Astrocyte (in vitro differentiated cells and primary cell): ENCODE measurements at regions not wholly inside any gene's neighbourhood (a gene's known extent, or its start where the extent isn't known, plus 50 kb on each side); places are given as distances from the start of the nearest gene placed in this dataset.

Source experiments
- DNase-seq: peaks from one replicate; pipeline ENCODE4 v3.0.0-alpha.2; 2010; ENCODE audit warnings: low read depth
- FAIRE-seq: peaks from 2 replicates; lab custom pipeline; 2011; peaks lifted over from hg19 to GRCh38; lab: Jason Lieb, UNC
- H2AFZ ChIP-seq: 2 replicates; pipeline ENCODE4 v1.6.0; 2012; ENCODE audit warnings: low read depth, low read length, inconsistent platforms
- H3K27ac ChIP-seq: 2 replicates; pipeline ENCODE4 v1.5.1; 2011; ENCODE audit warnings: low read depth, low read length, inconsistent platforms
- H3K27me3 ChIP-seq: 2 replicates; pipeline ENCODE4 v1.6.0; 2011; ENCODE audit warnings: low read length, inconsistent platforms; ENCODE audit not compliant: insufficient read depth
- H3K36me3 ChIP-seq: 2 replicates; pipeline ENCODE4 v1.5.1; 2011; ENCODE audit warnings: low read length, inconsistent platforms; ENCODE audit not compliant: insufficient read depth
- H3K4me1 ChIP-seq: 2 replicates; pipeline ENCODE4 v1.5.1; 2011; ENCODE audit warnings: low read length, inconsistent platforms; ENCODE audit not compliant: insufficient read depth
- H3K4me2 ChIP-seq: 2 replicates; pipeline ENCODE4 v1.6.0; 2012; ENCODE audit warnings: low read length, inconsistent platforms
- H3K4me3 ChIP-seq: 2 replicates; pipeline ENCODE4 v1.5.1; 2011; ENCODE audit warnings: low read depth, mild to moderate bottlenecking, low read length, inconsistent platforms; ENCODE audit not compliant: insufficient read depth
- H3K79me2 ChIP-seq: 2 replicates; pipeline ENCODE4 v1.6.0; 2012; ENCODE audit warnings: mild to moderate bottlenecking, low read length, inconsistent platforms; ENCODE audit not compliant: insufficient read depth
- H3K9ac ChIP-seq: 2 replicates; pipeline ENCODE4 v1.6.0; 2012; ENCODE audit warnings: mild to moderate bottlenecking, low read length, inconsistent platforms
- H3K9me3 ChIP-seq: 2 replicates; pipeline ENCODE4 v1.5.1; 2012; ENCODE audit warnings: low read depth, mild to moderate bottlenecking, low read length, inconsistent platforms; ENCODE audit not compliant: insufficient read depth
- H4K20me1 ChIP-seq: 2 replicates; pipeline ENCODE4 v1.6.0; 2012; ENCODE audit warnings: low read length, inconsistent platforms; ENCODE audit not compliant: insufficient read depth
- H3K27ac Mint-ChIP-seq: one replicate; pipeline ENCODE4 v1.8.0; 2021; ENCODE audit warnings: mild to moderate bottlenecking, mixed read lengths; ENCODE audit not compliant: unreplicated experiment
- H3K27me3 Mint-ChIP-seq: one replicate; pipeline ENCODE4 v1.8.0; 2021; ENCODE audit warnings: low read depth, mixed read lengths; ENCODE audit not compliant: unreplicated experiment
- H3K36me3 Mint-ChIP-seq: one replicate; pipeline ENCODE4 v1.8.0; 2021; ENCODE audit warnings: low read depth, mixed read lengths; ENCODE audit not compliant: unreplicated experiment
- H3K4me1 Mint-ChIP-seq: one replicate; pipeline ENCODE4 v1.8.0; 2021; ENCODE audit warnings: low read depth, mixed read lengths; ENCODE audit not compliant: unreplicated experiment
- H3K4me3 Mint-ChIP-seq: one replicate; pipeline ENCODE4 v1.8.0; 2021; ENCODE audit warnings: mild to moderate bottlenecking, moderate library complexity, mixed read lengths; ENCODE audit not compliant: unreplicated experiment
- H3K9me3 Mint-ChIP-seq: one replicate; pipeline ENCODE4 v1.8.0; 2021; ENCODE audit warnings: mild to moderate bottlenecking, mixed read lengths; ENCODE audit not compliant: unreplicated experiment
- EZH2 ChIP-seq: IDR thresholded peaks from 2 replicates; pipeline ENCODE4 v1.6.1; 2012; ENCODE audit warnings: mild to moderate bottlenecking, low read length, inconsistent platforms; ENCODE audit not compliant: insufficient read depth
- TF ChIP-seq, protein P1 (sequence below): IDR thresholded peaks from 2 replicates; pipeline ENCODE4 v1.5.1; 2011; ENCODE audit warnings: low read depth, mild to moderate bottlenecking, inconsistent platforms, low read length, moderate library complexity; ENCODE audit not compliant: insufficient read depth

DNA sequence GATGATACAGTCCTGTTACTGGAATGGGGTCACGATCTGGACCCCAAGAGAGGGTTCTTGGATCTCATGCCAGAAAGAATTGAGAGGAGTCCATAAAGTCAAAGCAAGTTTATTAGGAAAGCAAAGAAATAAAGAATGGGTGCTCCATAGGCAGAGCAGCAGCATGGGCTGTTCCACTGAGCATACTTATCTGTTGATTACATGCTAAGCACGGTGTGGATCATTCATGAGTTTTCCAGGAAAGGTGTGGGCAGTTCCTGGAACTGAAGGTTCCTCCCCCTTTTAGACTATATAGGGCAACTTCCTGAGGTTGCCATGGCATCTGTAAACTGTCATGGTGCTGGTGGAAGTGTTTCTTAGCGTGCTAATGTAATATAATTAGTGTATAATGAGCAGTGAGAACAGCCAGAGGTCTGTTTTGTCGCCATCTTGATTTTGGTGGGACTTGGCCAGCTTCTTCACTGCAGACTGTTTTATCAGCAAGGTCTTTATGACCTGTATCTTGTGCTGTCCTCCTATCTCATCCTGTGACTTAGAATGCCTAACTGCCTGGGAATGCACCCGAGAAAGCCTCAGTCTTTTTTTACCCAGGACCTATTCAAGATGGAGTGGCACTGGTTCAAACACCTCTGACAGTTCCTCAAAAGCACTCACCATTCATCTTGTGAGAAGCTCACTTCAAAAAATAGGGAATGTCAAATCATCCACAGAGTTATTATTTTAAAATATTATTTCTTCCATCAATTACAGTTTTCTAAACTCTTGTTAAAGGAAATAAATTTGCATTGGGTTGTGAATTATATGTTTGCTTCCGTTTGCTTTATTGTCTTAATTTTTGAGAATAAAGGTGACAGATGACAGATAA, 1358.8 kb upstream of the TMEM132C start:
- H3K9me3 Mint-ChIP-seq: peaks cover 2% of the 10 kb centered on the region
- Histone ChIP-seq H3K27ac (no peak overlapping the region), H3K9ac (no peak overlapping the region), H2AFZ (no peak overlapping the region), H3K27me3 (no peaks in the 10 kb centered on the region), H3K36me3 (no peaks in the 10 kb centered on the region), H4K20me1 (no peaks in the 10 kb centered on the region), H3K9me3 (no peaks in the 10 kb centered on the region), H3K79me2 (no peaks in the 10 kb centered on the region), H3K4me3 (no peak overlapping the region), H3K4me2 (no peak overlapping the region), H3K4me1 (no peaks in the 10 kb centered on the region)
- H3K36me3 Mint-ChIP-seq: no peaks in the 10 kb centered on the region
- DNase-seq (no peak), FAIRE-seq (no peak)
- H3K4me1 Mint-ChIP-seq: no peaks in the 10 kb centered on the region
- H3K27me3 Mint-ChIP-seq: no peaks in the 10 kb centered on the region
- no peak overlapping the region for H3K27ac Mint-ChIP-seq
- H3K4me3 Mint-ChIP-seq: no peak overlapping the region
- TF ChIP-seq EZH2: no peak
- TF ChIP-seq, protein P1, sequence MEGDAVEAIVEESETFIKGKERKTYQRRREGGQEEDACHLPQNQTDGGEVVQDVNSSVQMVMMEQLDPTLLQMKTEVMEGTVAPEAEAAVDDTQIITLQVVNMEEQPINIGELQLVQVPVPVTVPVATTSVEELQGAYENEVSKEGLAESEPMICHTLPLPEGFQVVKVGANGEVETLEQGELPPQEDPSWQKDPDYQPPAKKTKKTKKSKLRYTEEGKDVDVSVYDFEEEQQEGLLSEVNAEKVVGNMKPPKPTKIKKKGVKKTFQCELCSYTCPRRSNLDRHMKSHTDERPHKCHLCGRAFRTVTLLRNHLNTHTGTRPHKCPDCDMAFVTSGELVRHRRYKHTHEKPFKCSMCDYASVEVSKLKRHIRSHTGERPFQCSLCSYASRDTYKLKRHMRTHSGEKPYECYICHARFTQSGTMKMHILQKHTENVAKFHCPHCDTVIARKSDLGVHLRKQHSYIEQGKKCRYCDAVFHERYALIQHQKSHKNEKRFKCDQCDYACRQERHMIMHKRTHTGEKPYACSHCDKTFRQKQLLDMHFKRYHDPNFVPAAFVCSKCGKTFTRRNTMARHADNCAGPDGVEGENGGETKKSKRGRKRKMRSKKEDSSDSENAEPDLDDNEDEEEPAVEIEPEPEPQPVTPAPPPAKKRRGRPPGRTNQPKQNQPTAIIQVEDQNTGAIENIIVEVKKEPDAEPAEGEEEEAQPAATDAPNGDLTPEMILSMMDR: no peak

DNA sequence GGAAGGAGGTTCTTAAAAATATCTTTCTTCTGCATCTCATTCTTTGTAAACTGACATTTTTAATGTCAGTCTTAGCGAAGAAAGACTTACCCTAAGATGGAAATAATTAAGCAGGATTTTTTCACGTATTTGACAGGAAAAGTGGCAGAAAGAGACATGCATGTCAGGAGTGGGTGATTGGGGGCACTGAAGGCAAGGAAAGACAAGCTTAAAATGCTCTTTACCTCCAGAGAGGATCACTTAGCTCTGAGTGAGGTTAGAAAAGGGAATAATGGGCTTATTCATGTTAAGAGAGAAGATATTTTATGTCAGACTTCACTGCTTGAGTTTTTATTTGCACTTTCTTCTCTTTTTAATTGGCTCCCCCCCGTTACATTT, 1358.2 kb upstream of the TMEM132C start:
- Histone ChIP-seq H3K9ac (no peak overlapping the region), H3K79me2 (no peaks in the 10 kb centered on the region), H4K20me1 (no peaks in the 10 kb centered on the region), H3K36me3 (no peaks in the 10 kb centered on the region), H2AFZ (no peak overlapping the region), H3K27ac (no peak overlapping the region), H3K9me3 (no peaks in the 10 kb centered on the region), H3K4me3 (no peak overlapping the region), H3K4me1 (no peaks in the 10 kb centered on the region), H3K27me3 (no peaks in the 10 kb centered on the region), H3K4me2 (no peak overlapping the region)
- Mint-ChIP-seq H3K36me3 (no peaks in the 10 kb centered on the region), H3K4me3 (no peak overlapping the region), H3K9me3 (peaks cover 2% of the 10 kb centered on the region), H3K4me1 (no peaks in the 10 kb centered on the region), H3K27ac (no peak overlapping the region), H3K27me3 (no peaks in the 10 kb centered on the region)
- TF ChIP-seq, protein P1: no peak
- no peak for TF ChIP-seq EZH2
- FAIRE-seq: no peak
- no peak for DNase-seq

DNA sequence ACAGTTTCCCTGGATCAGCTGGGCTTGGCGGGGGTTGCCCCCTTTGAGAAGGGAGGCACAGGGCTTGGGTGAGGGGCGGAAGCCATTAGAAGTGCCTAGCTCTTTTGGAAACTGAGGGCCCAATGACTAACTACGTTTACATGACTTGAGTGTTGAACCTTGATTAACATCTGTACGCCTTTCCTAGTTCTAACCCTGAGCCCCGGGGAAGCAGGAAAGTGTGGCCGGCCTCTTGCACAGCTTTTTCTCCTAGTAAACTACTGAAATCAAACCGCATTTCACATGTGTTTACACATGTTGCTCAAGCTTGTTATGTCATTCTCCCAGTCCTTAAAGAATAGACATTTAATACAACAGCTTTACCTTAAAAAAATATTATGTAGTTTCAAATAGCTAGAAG, 1356.4 kb upstream of the TMEM132C start:
- no peaks in the 10 kb centered on the region for H3K36me3 Mint-ChIP-seq
- DNase-seq: no peak

More for the DNA sequence above, 1356.4 kb upstream of the TMEM132C start:
- no peak overlapping the region for H3K27ac Mint-ChIP-seq
- H3K4me1 Mint-ChIP-seq: no peaks in the 10 kb centered on the region
- H3K9ac ChIP-seq: no peak overlapping the region
- H3K27me3 ChIP-seq: no peaks in the 10 kb centered on the region
- TF ChIP-seq EZH2: no peak
- TF ChIP-seq, protein P1: no peak
- peaks cover 2% of the 10 kb centered on the region for H3K9me3 Mint-ChIP-seq
- H3K4me2 ChIP-seq: no peak overlapping the region
- no peaks in the 10 kb centered on the region for H3K9me3 ChIP-seq
- no peak overlapping the region for H2AFZ ChIP-seq
- H3K27ac ChIP-seq: no peak overlapping the region
- H3K4me3 Mint-ChIP-seq: no peak overlapping the region
- no peaks in the 10 kb centered on the region for H3K36me3 ChIP-seq
- no peaks in the 10 kb centered on the region for H3K27me3 Mint-ChIP-seq
- no peak for FAIRE-seq
- H3K79me2 ChIP-seq: no peaks in the 10 kb centered on the region
- no peaks in the 10 kb centered on the region for H3K4me1 ChIP-seq
- no peak overlapping the region for H3K4me3 ChIP-seq
- H4K20me1 ChIP-seq: no peaks in the 10 kb centered on the region
